ENCODE measurements at regions not wholly inside any gene's neighbourhood (a gene's known extent, or its start where the extent isn't known, plus 50 kb on each side); places are given as distances from the start of the nearest gene placed in this dataset.
"Not testable (repeated sequence)": the region's sequence is repeated elsewhere in the genome, so short reads cannot be mapped to it uniquely, and the experiment has no call there.

GRCh38 chr5:3191585-3191984, 404.0 kb upstream of the IRX1 start:
- DNase-seq (ENCODE audit: low spot score) = no peak

- no peak for DNase-seq (ENCODE audit: low spot score)
These were observed 404.7 kb upstream of the IRX1 start for GRCh38 chr5:3190930-3191329.

GRCh38 chr5:3190433-3190832, 405.2 kb upstream of the IRX1 start:
- DNase-seq (ENCODE audit: low spot score) = no peak

GRCh38 chr5:3187771-3188425, 407.7 kb upstream of the IRX1 start:
- no peak for DNase-seq (ENCODE audit: low spot score)

GRCh38 chr5:3186736-3187405, 408.8 kb upstream of the IRX1 start:
- no peak for DNase-seq (ENCODE audit: low spot score)

GRCh38 chr5:3186156-3186555, 409.5 kb upstream of the IRX1 start:
- no peak for DNase-seq (ENCODE audit: low spot score)

GRCh38 chr5:3185488-3185887, 410.1 kb upstream of the IRX1 start:
- DNase-seq (ENCODE audit: low spot score) = no peak

- no peak for DNase-seq (ENCODE audit: low spot score)
These were observed 413.3 kb upstream of the IRX1 start for GRCh38 chr5:3182133-3182876.

- DNase-seq (ENCODE audit: low spot score) = no peak
These were observed 414.0 kb upstream of the IRX1 start for GRCh38 chr5:3181671-3182070.

- DNase-seq (ENCODE audit: low spot score) = no peak
These were observed 415.0 kb upstream of the IRX1 start for GRCh38 chr5:3180636-3181035.

GRCh38 chr5:3179220-3179619, 416.4 kb upstream of the IRX1 start:
- no peak for DNase-seq (ENCODE audit: low spot score)

- no peak for DNase-seq (ENCODE audit: low spot score)
These were observed 418.3 kb upstream of the IRX1 start for GRCh38 chr5:3177338-3177737.

- DNase-seq (ENCODE audit: low spot score) = no peak
These were observed 420.2 kb upstream of the IRX1 start for GRCh38 chr5:3175416-3175815.

GRCh38 chr5:3167473-3167872, 416.0 kb upstream of the IRX2 start:
- DNase-seq (ENCODE audit: low spot score) = no peak

- DNase-seq (ENCODE audit: low spot score) = no peak
These were observed 412.1 kb upstream of the IRX2 start for GRCh38 chr5:3163626-3164025.

- no peak for DNase-seq (ENCODE audit: low spot score)
These were observed 410.2 kb upstream of the IRX2 start for GRCh38 chr5:3161672-3162071.

GRCh38 chr5:3157214-3157613, 405.7 kb upstream of the IRX2 start:
- DNase-seq (ENCODE audit: low spot score) = no peak

GRCh38 chr5:3155717-3156116, 404.2 kb upstream of the IRX2 start:
- DNase-seq (ENCODE audit: low spot score) = no peak

- no peak for DNase-seq (ENCODE audit: low spot score)
These were observed 403.6 kb upstream of the IRX2 start for GRCh38 chr5:3155046-3155445.

GRCh38 chr5:3153906-3154305, 402.4 kb upstream of the IRX2 start:
- no peak for DNase-seq (ENCODE audit: low spot score)

- no peak for DNase-seq (ENCODE audit: low spot score)
These were observed 401.9 kb upstream of the IRX2 start for GRCh38 chr5:3153226-3153858.

GRCh38 chr5:3149899-3150298, 398.4 kb upstream of the IRX2 start:
- no peak for DNase-seq (ENCODE audit: low spot score)

GRCh38 chr5:3147405-3147804, 395.9 kb upstream of the IRX2 start:
- not testable (repeated sequence) for DNase-seq (ENCODE audit: low spot score)

Data from GM03348 (cell line).